Stimulated activated naive CD8-positive, alpha-beta T cell treated with anti-CD3 and anti-CD28 coated beads, Interleukin-15, amount 100 ng/mL, for 72 hours (primary cell): ENCODE measurements at regions not wholly inside any gene's neighbourhood (a gene's known extent, or its start where the extent isn't known, plus 50 kb on each side); places are given as distances from the start of the nearest gene placed in this dataset.
A peak's percentile ranks its signal among the peaks of the same experiment; 100 is the strongest.

Experiments used
- ATAC-seq: fragments of 150-1000 bp; cut with Tn5 transposase; 2 replicates; pipeline ENCODE4 v1.10.0; 2021; ENCODE audit warnings: mild to moderate bottlenecking, moderate library complexity
- DNase-seq, 2 donors: peaks; one replicate each; pipeline ENCODE4 v3.0.0; 2021 to 2022
- H3K27ac Mint-ChIP-seq, 2 donors: one replicate each; pipeline ENCODE4 v1.8.0; 2022; ENCODE audit warnings: mild to moderate bottlenecking in 2 of 2, mixed read lengths in 2 of 2, moderate library complexity in 2 of 2
- H3K27me3 Mint-ChIP-seq: one replicate; pipeline ENCODE4 v1.8.0; 2022; ENCODE audit warnings: mixed read lengths
- H3K4me1 Mint-ChIP-seq: one replicate; pipeline ENCODE4 v1.8.0; 2022; ENCODE audit warnings: mild to moderate bottlenecking, mixed read lengths
- H3K4me3 Mint-ChIP-seq, 2 donors: one replicate each; pipeline ENCODE4 v1.8.0; 2022; ENCODE audit warnings: mild to moderate bottlenecking in 2 of 2, mixed read lengths in 2 of 2, moderate library complexity in 1 of 2
- H3K9me3 Mint-ChIP-seq, 2 donors: one replicate each; pipeline ENCODE4 v1.8.0; 2022; ENCODE audit warnings: mixed read lengths in 2 of 2

GRCh38 chr2:21267232-21267835 lies 143.6 kb downstream of the TDRD15 start:
- ATAC-seq: no peak
- Mint-ChIP-seq H3K27me3 (peaks cover 7% of the 10 kb centered on the region), H3K27ac (no peak overlapping the region), H3K4me1 (no peaks in the 10 kb centered on the region), H3K4me3 (no peak overlapping the region), H3K9me3 (peaks cover 0 to 3% of the 10 kb centered on the region in 2 donors)
- DNase-seq: no peak

GRCh38 chr2:21268197-21268877 lies 144.6 kb downstream of the TDRD15 start:
- Mint-ChIP-seq H3K4me3 (no peak overlapping the region), H3K27me3 (peaks cover 7% of the 10 kb centered on the region), H3K9me3 (peaks cover 0 to 3% of the 10 kb centered on the region in 2 donors), H3K4me1 (no peaks in the 10 kb centered on the region), H3K27ac (no peak overlapping the region)
- no peak for ATAC-seq
- no peak for DNase-seq

GRCh38 chr2:21268878-21269224 lies 145.1 kb downstream of the TDRD15 start:
- H3K4me1 Mint-ChIP-seq: no peaks in the 10 kb centered on the region
- no peak overlapping the region for H3K4me3 Mint-ChIP-seq
- H3K27me3 Mint-ChIP-seq: peaks cover 7% of the 10 kb centered on the region
- peaks cover 0 to 3% of the 10 kb centered on the region in 2 donors for H3K9me3 Mint-ChIP-seq
- ATAC-seq (no peak), DNase-seq (no peak)
- no peak overlapping the region for H3K27ac Mint-ChIP-seq

- ATAC-seq: no peak
- no peaks in the 10 kb centered on the region for H3K4me1 Mint-ChIP-seq
- peaks cover 7% of the 10 kb centered on the region for H3K27me3 Mint-ChIP-seq
- peaks cover 0 to 3% of the 10 kb centered on the region in 2 donors for H3K9me3 Mint-ChIP-seq
- DNase-seq: no peak
- H3K4me3 Mint-ChIP-seq: no peak overlapping the region
- no peak overlapping the region for H3K27ac Mint-ChIP-seq
These were observed 145.6 kb downstream of the TDRD15 start for GRCh38 chr2:21269382-21269781.

- Mint-ChIP-seq H3K27ac (no peak overlapping the region), H3K9me3 (peaks cover 0 to 3% of the 10 kb centered on the region in 2 donors), H3K4me1 (no peaks in the 10 kb centered on the region), H3K27me3 (peaks cover 7% of the 10 kb centered on the region), H3K4me3 (no peak overlapping the region)
- ATAC-seq (no peak), DNase-seq (no peak)
These were observed 146.3 kb downstream of the TDRD15 start for GRCh38 chr2:21270083-21270491.

GRCh38 chr2:21270708-21271122 lies 146.9 kb downstream of the TDRD15 start:
- H3K4me1 Mint-ChIP-seq: no peaks in the 10 kb centered on the region
- H3K9me3 Mint-ChIP-seq: peaks cover 0 to 3% of the 10 kb centered on the region in 2 donors
- DNase-seq: no peak
- peaks cover 7% of the 10 kb centered on the region for H3K27me3 Mint-ChIP-seq
- no peak for ATAC-seq
- H3K27ac Mint-ChIP-seq: no peak overlapping the region
- no peak overlapping the region for H3K4me3 Mint-ChIP-seq

- H3K9me3 Mint-ChIP-seq: peaks cover 0 to 3% of the 10 kb centered on the region in 2 donors
- no peaks in the 10 kb centered on the region for H3K27me3 Mint-ChIP-seq
- no peaks in the 10 kb centered on the region for H3K4me1 Mint-ChIP-seq
- H3K27ac Mint-ChIP-seq: no peak overlapping the region
- no peak overlapping the region for H3K4me3 Mint-ChIP-seq
- ATAC-seq: no peak
- no peak for DNase-seq
These were observed 152.4 kb downstream of the TDRD15 start for GRCh38 chr2:21276163-21276562.

- H3K4me3 Mint-ChIP-seq: no peak overlapping the region
- ATAC-seq: no peak
- no peak overlapping the region for H3K27ac Mint-ChIP-seq
These were observed 153.6 kb downstream of the TDRD15 start for GRCh38 chr2:21277068-21278056.

GRCh38 chr2:21279525-21279924 lies 155.8 kb downstream of the TDRD15 start:
- no peak overlapping the region for H3K4me3 Mint-ChIP-seq
- ATAC-seq: peak; percentile 6
- no peaks in the 10 kb centered on the region for H3K9me3 Mint-ChIP-seq
- DNase-seq: no peak
- no peaks in the 10 kb centered on the region for H3K4me1 Mint-ChIP-seq
- H3K27ac Mint-ChIP-seq: peak overlapping the region in 1 of 2 donors; percentile 57
- no peaks in the 10 kb centered on the region for H3K27me3 Mint-ChIP-seq

More at GRCh38 chr2:21277068-21278056, 153.6 kb downstream of the TDRD15 start:
- Mint-ChIP-seq H3K4me1 (no peaks in the 10 kb centered on the region), H3K27me3 (no peaks in the 10 kb centered on the region), H3K9me3 (peaks cover 0 to under 1% of the 10 kb centered on the region in 2 donors)
- no peak for DNase-seq

- no peak overlapping the region for H3K27ac Mint-ChIP-seq
- no peaks in the 10 kb centered on the region for H3K4me1 Mint-ChIP-seq
- no peak overlapping the region for H3K4me3 Mint-ChIP-seq
- ATAC-seq: no peak
- H3K27me3 Mint-ChIP-seq: no peaks in the 10 kb centered on the region
- H3K9me3 Mint-ChIP-seq: no peaks in the 10 kb centered on the region
- DNase-seq: no peak
These were observed 157.0 kb downstream of the TDRD15 start for GRCh38 chr2:21280793-21281192.

- ATAC-seq: peak; percentile 23
These were observed 157.6 kb downstream of the TDRD15 start for GRCh38 chr2:21281384-21281783.

GRCh38 chr2:21281791-21282514 lies 158.2 kb downstream of the TDRD15 start:
- no peak overlapping the region for H3K4me3 Mint-ChIP-seq
- H3K4me1 Mint-ChIP-seq: no peaks in the 10 kb centered on the region
- no peak for ATAC-seq
- no peak for DNase-seq
- no peak overlapping the region for H3K27ac Mint-ChIP-seq
- no peaks in the 10 kb centered on the region for H3K27me3 Mint-ChIP-seq
- H3K9me3 Mint-ChIP-seq: no peaks in the 10 kb centered on the region

More at GRCh38 chr2:21281384-21281783, 157.6 kb downstream of the TDRD15 start:
- H3K27me3 Mint-ChIP-seq: no peaks in the 10 kb centered on the region
- DNase-seq: no peak
- no peaks in the 10 kb centered on the region for H3K9me3 Mint-ChIP-seq
- H3K4me1 Mint-ChIP-seq: no peaks in the 10 kb centered on the region
- no peak overlapping the region for H3K27ac Mint-ChIP-seq
- H3K4me3 Mint-ChIP-seq: no peak overlapping the region

- DNase-seq (no peak), ATAC-seq (no peak)
- no peaks in the 10 kb centered on the region for H3K4me1 Mint-ChIP-seq
- H3K9me3 Mint-ChIP-seq: no peaks in the 10 kb centered on the region
- H3K4me3 Mint-ChIP-seq: no peak overlapping the region
- no peaks in the 10 kb centered on the region for H3K27me3 Mint-ChIP-seq
- no peak overlapping the region for H3K27ac Mint-ChIP-seq
These were observed 158.7 kb downstream of the TDRD15 start for GRCh38 chr2:21282515-21282898.

- DNase-seq: no peak
- no peak for ATAC-seq
- H3K4me1 Mint-ChIP-seq: no peaks in the 10 kb centered on the region
- no peaks in the 10 kb centered on the region for H3K27me3 Mint-ChIP-seq
- no peak overlapping the region for H3K27ac Mint-ChIP-seq
- H3K9me3 Mint-ChIP-seq: no peaks in the 10 kb centered on the region
- no peak overlapping the region for H3K4me3 Mint-ChIP-seq
These were observed 164.5 kb downstream of the TDRD15 start for GRCh38 chr2:21288299-21288698.
